Skeletal muscle cell (primary cell): ENCODE measurements at regions not wholly inside any gene's neighbourhood (a gene's known extent, or its start where the extent isn't known, plus 50 kb on each side); places are given as distances from the start of the nearest gene placed in this dataset.
"Not testable (repeated sequence)": the region's sequence is repeated elsewhere in the genome, so short reads cannot be mapped to it uniquely, and the experiment has no call there.

ENCODE experiments used
- DNase-seq: peaks from one replicate; pipeline ENCODE4 v3.0.0-alpha.2; 2010; ENCODE audit warnings: low read depth
- H3K4me3 ChIP-seq: 2 replicates; pipeline ENCODE4 v1.5.1; 2011; ENCODE audit warnings: low read depth, mild to moderate bottlenecking, control low read depth, low read length, moderate library complexity

- no peak overlapping the region for H3K4me3 ChIP-seq
- DNase-seq = no peak
Measured at GRCh38 chr1:100627054-100627716, 89.2 kb downstream of the GPR88 start.

- H3K4me3 ChIP-seq = no peak overlapping the region
- DNase-seq = no peak
Measured at GRCh38 chr1:100627936-100628335, 90.0 kb downstream of the GPR88 start.

- no peak overlapping the region for H3K4me3 ChIP-seq
- no peak for DNase-seq
Measured at GRCh38 chr1:100628631-100629081, 90.7 kb downstream of the GPR88 start.

GRCh38 chr1:100629391-100629790 lies 90.2 kb upstream of the VCAM1 start:
- no peak for DNase-seq

DNA sequence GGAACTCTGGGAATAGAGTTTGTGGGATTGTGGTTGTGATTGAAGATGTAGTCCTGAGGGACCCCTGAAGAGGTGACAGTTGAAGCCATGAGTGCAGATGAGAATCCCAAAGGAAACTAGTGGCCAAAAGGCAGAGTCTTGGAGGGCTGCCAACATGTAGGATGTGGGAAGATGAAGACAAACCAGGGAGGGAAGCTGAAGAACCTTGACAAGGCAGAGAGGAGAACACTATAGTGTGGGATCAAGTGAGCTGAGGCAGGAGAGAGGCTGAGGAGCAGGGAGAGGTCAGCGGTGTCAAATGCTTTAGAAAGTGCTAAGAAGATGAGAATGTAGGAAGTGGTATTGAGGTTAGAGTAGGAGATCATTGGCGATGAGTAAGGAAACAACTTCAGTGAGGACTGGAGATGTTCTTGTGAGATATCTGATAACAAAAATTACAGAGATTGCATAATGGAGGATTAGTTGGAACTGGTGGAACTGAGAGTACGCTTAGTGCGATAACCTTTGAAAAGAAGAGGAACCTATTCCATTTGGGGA lies 88.5 kb upstream of the VCAM1 start:
- H3K4me3 ChIP-seq = no peak overlapping the region
- DNase-seq = peak; percentile 98

More at GRCh38 chr1:100629391-100629790, 90.2 kb upstream of the VCAM1 start:
- H3K4me3 ChIP-seq = no peak overlapping the region

DNA sequence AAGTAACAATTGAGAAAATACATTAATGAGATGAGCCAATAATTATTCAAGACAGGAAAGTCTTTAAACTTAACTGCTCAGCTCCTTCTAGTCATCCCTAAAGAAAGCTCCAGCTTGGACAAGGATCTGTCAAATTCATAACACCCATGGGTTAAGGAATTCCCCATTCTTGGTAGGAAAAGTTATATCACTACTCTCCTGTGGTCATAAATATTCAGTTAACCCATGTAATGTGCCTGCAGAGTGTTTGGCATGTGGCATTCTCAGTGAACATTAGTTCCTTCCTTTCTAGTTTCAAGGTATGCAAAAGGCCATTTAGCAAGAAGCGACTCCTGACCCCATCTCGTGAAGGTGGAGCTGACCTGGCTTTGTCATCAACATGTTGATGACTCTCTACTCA lies 76.7 kb upstream of the VCAM1 start:
- no peak overlapping the region for H3K4me3 ChIP-seq
- no peak for DNase-seq

GRCh38 chr1:100643471-100644196 lies 75.9 kb upstream of the VCAM1 start:
- DNase-seq = no peak
- H3K4me3 ChIP-seq = no peak overlapping the region

DNA sequence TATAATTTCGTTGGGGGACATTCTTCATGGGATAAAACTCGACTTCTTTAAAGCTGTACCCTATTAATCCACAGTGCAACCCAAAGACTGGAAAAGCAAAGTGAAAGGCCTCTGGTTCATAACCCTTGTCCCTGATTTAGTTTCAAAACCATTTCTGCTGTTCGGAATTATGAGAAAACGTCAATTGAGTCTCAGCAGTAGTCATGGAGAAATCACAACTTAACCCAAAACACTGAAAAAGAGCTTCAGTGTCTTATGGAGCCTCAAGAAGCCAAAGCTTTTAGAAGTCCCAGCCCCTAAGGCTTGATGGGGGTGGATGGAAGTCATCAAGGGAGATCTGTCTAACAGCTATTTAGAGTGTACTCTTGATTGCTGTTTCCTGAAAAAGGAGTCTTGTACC lies 73.5 kb upstream of the VCAM1 start:
- no peak overlapping the region for H3K4me3 ChIP-seq
- no peak for DNase-seq

- DNase-seq = no peak
- H3K4me3 ChIP-seq = no peak overlapping the region
Measured at GRCh38 chr1:100649146-100649545, 70.4 kb upstream of the VCAM1 start.

GRCh38 chr1:100657876-100658715 lies 61.4 kb upstream of the VCAM1 start:
- H3K4me3 ChIP-seq = no peak overlapping the region
- DNase-seq = peak; percentile 68

DNA sequence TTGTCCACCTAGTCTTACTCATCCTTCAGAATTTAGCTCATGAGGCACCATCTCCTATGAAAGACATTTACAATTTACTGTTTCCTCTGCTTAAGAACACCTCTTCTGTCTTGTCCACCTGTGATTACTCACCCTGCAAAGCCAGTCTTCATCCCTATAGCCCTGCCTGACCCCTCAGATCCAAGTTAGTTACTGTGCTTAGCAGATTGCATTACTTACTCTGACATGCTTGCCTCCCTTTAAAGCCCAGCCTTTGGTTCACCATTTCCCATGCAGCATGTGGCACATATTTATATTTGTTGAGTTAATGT lies 60.9 kb upstream of the VCAM1 start:
- no peak for DNase-seq
- H3K4me3 ChIP-seq = no peak overlapping the region

DNA sequence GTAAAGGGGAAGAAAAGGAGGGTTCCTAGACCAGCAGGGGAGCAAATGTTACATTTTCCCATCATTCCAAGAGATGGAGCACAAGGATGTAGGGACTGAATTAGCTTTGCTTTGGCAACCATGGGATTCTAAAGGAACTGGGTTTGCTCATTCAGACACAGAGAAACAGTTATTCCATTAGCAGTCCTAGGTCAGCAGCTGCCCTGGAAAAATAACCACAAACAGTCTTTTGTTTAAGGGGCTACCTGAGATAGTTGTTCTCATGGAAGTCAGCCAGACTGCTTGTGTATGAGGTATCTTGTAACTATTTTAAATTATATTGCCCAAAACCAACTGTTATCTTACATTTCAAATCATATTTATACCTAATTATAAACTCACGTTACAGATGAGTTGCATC lies 58.4 kb upstream of the VCAM1 start:
- DNase-seq = no peak
- H3K4me3 ChIP-seq = no peak overlapping the region

DNA sequence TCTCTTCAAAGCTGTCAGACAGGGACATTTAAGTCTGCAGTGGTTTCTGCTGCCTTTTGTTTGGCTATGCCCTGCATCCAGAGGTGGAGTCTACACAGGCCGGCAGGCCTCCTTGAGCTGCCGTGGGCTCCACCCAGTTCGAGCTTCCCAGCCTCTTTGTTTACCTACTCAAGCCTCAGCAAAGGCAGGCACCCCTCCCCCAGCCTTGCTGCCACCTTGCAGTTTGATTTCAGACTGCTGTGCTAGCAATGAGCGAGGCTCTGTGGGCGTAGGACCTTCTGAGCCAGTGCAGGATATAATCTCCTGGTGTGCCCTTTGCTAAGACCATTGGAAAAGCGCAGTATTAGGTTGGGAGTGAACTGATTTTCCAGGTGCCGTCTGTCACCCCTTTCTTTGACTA lies 51.0 kb upstream of the VCAM1 start:
- DNase-seq, H3K4me3 ChIP-seq: not testable (repeated sequence)
